HCT116 (cell line): ENCODE measurements at regions not wholly inside any gene's neighbourhood (a gene's known extent, or its start where the extent isn't known, plus 50 kb on each side); places are given as distances from the start of the nearest gene placed in this dataset.

Experiments
- ATAC-seq: fragments of 200-7000 bp; cut with Tn5 transposase; 2 replicates; pipeline ENCODE4 v1.9.1; 2020; ENCODE audit warnings: mild to moderate bottlenecking, moderate library complexity
- BruUV-seq: library from RNA; stranded (reverse); fragments of 400-500 nt; replicated peaks from 2 replicates; lab custom pipeline; 2021; lab: Mats Ljungman, UMichigan
- CTCF ChIA-PET: fragments of 300-600 bp; sonication (Branson Sonifier 250); formaldehyde crosslinking; loops from one replicate; lab custom pipeline; 2021; ENCODE audit warnings: antibody characterized with exemption; lab: Charles Lee
- POLR2A ChIA-PET: fragments of 300-600, 350-600 bp; sonication (Branson Sonifier 250); formaldehyde crosslinking; loops from one replicate; lab custom pipeline; 2021; ENCODE audit warnings: antibody characterized with exemption; lab: Charles Lee
- RAD21 ChIA-PET, 2 experiments: fragments of 300-600 bp; sonication (Branson Sonifier 250); formaldehyde crosslinking; loops; one replicate each; lab custom pipeline; 2023; ENCODE audit warnings: low total read pairs in 2 of 2; ENCODE audit not compliant: uncharacterized antibody in 2 of 2, unreplicated experiment in 2 of 2, low non-redundant PET in 1 of 2; lab: Charles Lee
- DNase-seq: peaks from one replicate; pipeline ENCODE4 v3.0.0-alpha.2; 2010; ENCODE audit warnings: low read depth, low spot score
- H2AFZ ChIP-seq: fragments of 200-600 bp; shearing (Covaris generic), sonication (generic); 2 replicates; pipeline ENCODE4 v1.6.1; 2017; ENCODE audit warnings: low read depth, mixed run types, mixed read lengths, antibody characterized with exemption, low read length; ENCODE audit not compliant: poor library complexity, severe bottlenecking
- H3K27ac ChIP-seq: 2 replicates; pipeline ENCODE4 v1.5.1; 2012; ENCODE audit warnings: low read depth, low read length
- H3K27me3 ChIP-seq: fragments of 200-600 bp; sonication (generic); 2 replicates; pipeline ENCODE4 v1.6.1; 2016; ENCODE audit warnings: mixed run types, low read length, mixed read lengths; ENCODE audit not compliant: insufficient read depth
- H3K36me3 ChIP-seq, 2 experiments: fragments of 200-500 bp in 1 of 2; fragments of 200-600 bp in 1 of 2; sonication (Bioruptor generic) in 1 of 2; sonication (generic) in 1 of 2; 2 replicates each; pipeline versions ENCODE4 v1.5.1 to v1.6.1; 2014 to 2016; ENCODE audit warnings: low read length in 2 of 2, inconsistent platforms in 1 of 2, mixed read lengths in 1 of 2, mixed run types in 1 of 2; ENCODE audit not compliant: insufficient read depth in 2 of 2, control insufficient read depth in 1 of 2
- H3K4me1 ChIP-seq, 2 experiments: fragments of 200-600 bp in 1 of 2; sonication (generic) in 1 of 2; 2 replicates each; pipeline versions ENCODE4 v1.5.1 to v1.6.1; 2012 to 2017; ENCODE audit warnings: low read length in 2 of 2, inconsistent platforms in 1 of 2, mild to moderate bottlenecking in 1 of 2, mixed read lengths in 1 of 2, mixed run types in 1 of 2, moderate library complexity in 1 of 2; ENCODE audit not compliant: insufficient read depth in 2 of 2, control insufficient read depth in 1 of 2
- H3K4me2 ChIP-seq: fragments of 200-600 bp; sonication (generic); 2 replicates; pipeline ENCODE4 v1.6.1; 2017; ENCODE audit warnings: mixed run types, low read length, mixed read lengths
- H3K4me3 ChIP-seq, 2 experiments: fragments of 200-600 bp in 1 of 2; sonication (generic) in 1 of 2; replicated peaks in 1 of 2; 2 replicates each; pipeline ENCODE4 v1.5.1; 2011 to 2016; ENCODE audit warnings: low read length in 2 of 2, control low read depth in 1 of 2, low read depth in 1 of 2, mild to moderate bottlenecking in 1 of 2, mixed read lengths in 1 of 2, mixed run types in 1 of 2
- H3K79me2 ChIP-seq: fragments of 200-600 bp; sonication (generic); 2 replicates; pipeline ENCODE4 v1.6.1; 2017; ENCODE audit warnings: mild to moderate bottlenecking, mixed run types, low read length, moderate library complexity, mixed read lengths; ENCODE audit not compliant: insufficient read depth
- H3K9ac ChIP-seq: fragments of 200-600 bp; sonication (generic); 2 replicates; pipeline ENCODE4 v1.6.1; 2016; ENCODE audit warnings: low read length, mixed read lengths
- H3K9me2 ChIP-seq: fragments of 200-600 bp; sonication (generic), shearing (Covaris generic); 2 replicates; pipeline ENCODE4 v1.6.1; 2017; ENCODE audit warnings: mixed run types, mild to moderate bottlenecking, moderate library complexity; ENCODE audit not compliant: insufficient read depth
- H3K9me3 ChIP-seq, 2 experiments: fragments of 200-500 bp in 1 of 2; fragments of 200-600 bp in 1 of 2; sonication (Bioruptor generic) in 1 of 2; sonication (generic) in 1 of 2; 2 replicates each; pipeline ENCODE4 v1.6.1; 2014 to 2017; ENCODE audit warnings: low read length in 2 of 2, mixed read lengths in 2 of 2, inconsistent platforms in 1 of 2, low read depth in 1 of 2, mild to moderate bottlenecking in 1 of 2, mixed run types in 1 of 2, moderate library complexity in 1 of 2; ENCODE audit not compliant: control insufficient read depth in 1 of 2, insufficient read depth in 1 of 2
- H4K20me1 ChIP-seq: fragments of 200-600 bp; sonication (generic), shearing (Covaris generic); 2 replicates; pipeline ENCODE4 v1.6.1; 2017; ENCODE audit warnings: mixed run types, mild to moderate bottlenecking, moderate library complexity; ENCODE audit not compliant: insufficient read depth
- CBX3 ChIP-seq: IDR thresholded peaks from 2 replicates; pipeline ENCODE4 v1.6.1; 2012; ENCODE audit warnings: low read depth
- CEBPB ChIP-seq: IDR thresholded peaks from 2 replicates; pipeline ENCODE4 v1.6.1; 2012; ENCODE audit warnings: low read depth
- EGR1 ChIP-seq: IDR thresholded peaks from 2 replicates; pipeline ENCODE4 v1.6.1; 2012; ENCODE audit warnings: low read depth
- ELF1 ChIP-seq: IDR thresholded peaks from 2 replicates; pipeline ENCODE4 v1.6.1; 2012; ENCODE audit warnings: low read depth, borderline replicate concordance
- EZH2 ChIP-seq: fragments of 200-600 bp; sonication (generic); IDR thresholded peaks from 2 replicates; pipeline ENCODE4 v1.6.1; 2017; ENCODE audit warnings: antibody characterized with exemption, mixed run types
- EZH2phosphoT487 ChIP-seq: fragments of 200-600 bp; IDR thresholded peaks from 2 replicates; pipeline ENCODE4 v1.6.1; 2018; ENCODE audit warnings: antibody characterized with exemption, borderline replicate concordance
- FOSL1 ChIP-seq: IDR thresholded peaks from 2 replicates; pipeline ENCODE4 v1.6.1; 2012; ENCODE audit warnings: low read depth
- JUND ChIP-seq: IDR thresholded peaks from 2 replicates; pipeline ENCODE4 v1.6.1; 2012
- POLR2A ChIP-seq: IDR thresholded peaks from 2 replicates; pipeline ENCODE4 v1.7.0; 2011; ENCODE audit warnings: borderline replicate concordance; ENCODE audit not compliant: insufficient read depth, insufficient read length; ENCODE audit errors: extremely low read depth
- RAD21 ChIP-seq: IDR thresholded peaks from 2 replicates; pipeline ENCODE4 v1.6.1; 2012; ENCODE audit warnings: low read depth, mild to moderate bottlenecking
- SIN3A ChIP-seq: IDR thresholded peaks from 2 replicates; pipeline ENCODE4 v1.6.1; 2012; ENCODE audit warnings: low read depth
- SP1 ChIP-seq: IDR thresholded peaks from 2 replicates; pipeline ENCODE4 v1.6.1; 2012; ENCODE audit warnings: low read depth
- SRF ChIP-seq: IDR thresholded peaks from 2 replicates; pipeline ENCODE4 v1.6.1; 2012; ENCODE audit warnings: low read depth
- YY1 ChIP-seq: IDR thresholded peaks from 2 replicates; pipeline ENCODE4 v1.6.1; 2011; ENCODE audit warnings: low read length, low read depth, moderate library complexity, mild to moderate bottlenecking; ENCODE audit not compliant: insufficient replicate concordance; ENCODE audit errors: extremely low read depth
- ZFX ChIP-seq: fragments of 450-650 bp; IDR thresholded peaks from 2 replicates; pipeline ENCODE4 v1.6.1; 2017
- ZNF274 ChIP-seq: fragments of 200-500 bp; sonication (Bioruptor generic); IDR thresholded peaks from 2 replicates; pipeline ENCODE4 v1.6.1; 2014; ENCODE audit warnings: mild to moderate bottlenecking, low read depth, low read length, inconsistent platforms
- intact Hi-C: fragments of 100-400 bp; cut with micrococcal nuclease; formaldehyde crosslinking; loops from 2 replicates; pipeline ENCODE4 v1.10.0; 2022
- TF ChIP-seq, protein P1 (sequence below): IDR thresholded peaks from 2 replicates; pipeline ENCODE4 v1.6.1; 2012; ENCODE audit warnings: low read depth
- TF ChIP-seq, protein P2 (sequence below), 3 experiments: fragments of 200-600 bp in 1 of 3; sonication (generic) in 1 of 3; IDR thresholded peaks in 2 of 3; conservative IDR thresholded peaks in 1 of 3; 2 replicates each; pipeline ENCODE4 v1.5.1; 2012 to 2017; ENCODE audit warnings: low read depth in 2 of 3, low read length in 2 of 3, antibody characterized with exemption in 1 of 3, borderline replicate concordance in 1 of 3, control low read depth in 1 of 3, mild to moderate bottlenecking in 1 of 3, mixed read lengths in 1 of 3, mixed run types in 1 of 3, moderate library complexity in 1 of 3; ENCODE audit not compliant: insufficient read depth in 1 of 3
- TF ChIP-seq, protein P3 (sequence below): IDR thresholded peaks from 2 replicates; pipeline ENCODE4 v1.6.1; 2011; ENCODE audit warnings: mild to moderate bottlenecking, low read length, moderate library complexity; ENCODE audit not compliant: insufficient replicate concordance; ENCODE audit errors: extremely low read depth
- TF ChIP-seq, protein P4 (sequence below): IDR thresholded peaks from 2 replicates; pipeline ENCODE4 v1.6.1; 2012

DNA sequence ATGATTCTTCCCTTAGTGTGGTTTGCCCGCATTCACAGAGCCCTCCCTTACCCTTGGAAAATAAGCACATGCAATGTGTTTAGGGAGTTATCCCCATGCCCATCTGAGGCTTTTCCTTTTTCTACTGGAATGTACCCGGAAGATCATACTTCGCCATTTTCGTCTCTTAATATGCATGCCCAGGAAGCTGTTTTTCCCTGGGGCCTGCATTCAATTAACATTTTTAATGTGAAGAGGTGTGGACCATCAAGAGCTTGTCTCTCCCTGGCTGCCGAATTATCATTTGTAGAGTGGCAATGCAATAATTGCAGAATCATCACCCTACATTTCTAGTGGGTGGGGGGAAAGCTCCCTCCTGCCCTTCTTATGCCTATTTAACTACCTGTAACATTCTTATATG, 976.3 kb downstream of the DIPK2A start:
- ATAC-seq (no peak), DNase-seq (no peak)
- Histone ChIP-seq H3K4me1 (no peaks in the 10 kb centered on the region), H3K36me3 (no peaks in the 10 kb centered on the region), H3K27ac (no peak overlapping the region), H3K79me2 (no peaks in the 10 kb centered on the region), H2AFZ (no peak overlapping the region), H3K9me3 (no peaks in the 10 kb centered on the region), H4K20me1 (no peaks in the 10 kb centered on the region), H3K4me2 (no peak overlapping the region), H3K9me2 (no peaks in the 10 kb centered on the region), H3K4me3 (no peak overlapping the region), H3K9ac (no peak overlapping the region), H3K27me3 (no peaks in the 10 kb centered on the region)
- POLR2A ChIA-PET, result no interaction called here
- TF ChIP-seq ZFX (no peak), YY1 (no peak), EGR1 (no peak), EZH2 (no peak), EZH2phosphoT487 (no peak), FOSL1 (no peak), POLR2A (no peak), CBX3 (no peak), SIN3A (no peak), ZNF274 (no peak), SRF (no peak), ELF1 (no peak), RAD21 (no peak), JUND (no peak), SP1 (no peak), CEBPB (no peak)
- TF ChIP-seq, protein P1, sequence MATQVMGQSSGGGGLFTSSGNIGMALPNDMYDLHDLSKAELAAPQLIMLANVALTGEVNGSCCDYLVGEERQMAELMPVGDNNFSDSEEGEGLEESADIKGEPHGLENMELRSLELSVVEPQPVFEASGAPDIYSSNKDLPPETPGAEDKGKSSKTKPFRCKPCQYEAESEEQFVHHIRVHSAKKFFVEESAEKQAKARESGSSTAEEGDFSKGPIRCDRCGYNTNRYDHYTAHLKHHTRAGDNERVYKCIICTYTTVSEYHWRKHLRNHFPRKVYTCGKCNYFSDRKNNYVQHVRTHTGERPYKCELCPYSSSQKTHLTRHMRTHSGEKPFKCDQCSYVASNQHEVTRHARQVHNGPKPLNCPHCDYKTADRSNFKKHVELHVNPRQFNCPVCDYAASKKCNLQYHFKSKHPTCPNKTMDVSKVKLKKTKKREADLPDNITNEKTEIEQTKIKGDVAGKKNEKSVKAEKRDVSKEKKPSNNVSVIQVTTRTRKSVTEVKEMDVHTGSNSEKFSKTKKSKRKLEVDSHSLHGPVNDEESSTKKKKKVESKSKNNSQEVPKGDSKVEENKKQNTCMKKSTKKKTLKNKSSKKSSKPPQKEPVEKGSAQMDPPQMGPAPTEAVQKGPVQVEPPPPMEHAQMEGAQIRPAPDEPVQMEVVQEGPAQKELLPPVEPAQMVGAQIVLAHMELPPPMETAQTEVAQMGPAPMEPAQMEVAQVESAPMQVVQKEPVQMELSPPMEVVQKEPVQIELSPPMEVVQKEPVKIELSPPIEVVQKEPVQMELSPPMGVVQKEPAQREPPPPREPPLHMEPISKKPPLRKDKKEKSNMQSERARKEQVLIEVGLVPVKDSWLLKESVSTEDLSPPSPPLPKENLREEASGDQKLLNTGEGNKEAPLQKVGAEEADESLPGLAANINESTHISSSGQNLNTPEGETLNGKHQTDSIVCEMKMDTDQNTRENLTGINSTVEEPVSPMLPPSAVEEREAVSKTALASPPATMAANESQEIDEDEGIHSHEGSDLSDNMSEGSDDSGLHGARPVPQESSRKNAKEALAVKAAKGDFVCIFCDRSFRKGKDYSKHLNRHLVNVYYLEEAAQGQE, result no peak
- TF ChIP-seq, protein P2, sequence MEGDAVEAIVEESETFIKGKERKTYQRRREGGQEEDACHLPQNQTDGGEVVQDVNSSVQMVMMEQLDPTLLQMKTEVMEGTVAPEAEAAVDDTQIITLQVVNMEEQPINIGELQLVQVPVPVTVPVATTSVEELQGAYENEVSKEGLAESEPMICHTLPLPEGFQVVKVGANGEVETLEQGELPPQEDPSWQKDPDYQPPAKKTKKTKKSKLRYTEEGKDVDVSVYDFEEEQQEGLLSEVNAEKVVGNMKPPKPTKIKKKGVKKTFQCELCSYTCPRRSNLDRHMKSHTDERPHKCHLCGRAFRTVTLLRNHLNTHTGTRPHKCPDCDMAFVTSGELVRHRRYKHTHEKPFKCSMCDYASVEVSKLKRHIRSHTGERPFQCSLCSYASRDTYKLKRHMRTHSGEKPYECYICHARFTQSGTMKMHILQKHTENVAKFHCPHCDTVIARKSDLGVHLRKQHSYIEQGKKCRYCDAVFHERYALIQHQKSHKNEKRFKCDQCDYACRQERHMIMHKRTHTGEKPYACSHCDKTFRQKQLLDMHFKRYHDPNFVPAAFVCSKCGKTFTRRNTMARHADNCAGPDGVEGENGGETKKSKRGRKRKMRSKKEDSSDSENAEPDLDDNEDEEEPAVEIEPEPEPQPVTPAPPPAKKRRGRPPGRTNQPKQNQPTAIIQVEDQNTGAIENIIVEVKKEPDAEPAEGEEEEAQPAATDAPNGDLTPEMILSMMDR (IDR thresholded peaks at IDR 0.05 in 2 of 3, conservative IDR thresholded peaks at IDR 0.05 in 1 of 3; ENCODE audit: borderline replicate concordance in 1 of 3, insufficient read depth in 1 of 3, low read depth in 2 of 3, low read length in 2 of 3), result no peak
- TF ChIP-seq, protein P3, sequence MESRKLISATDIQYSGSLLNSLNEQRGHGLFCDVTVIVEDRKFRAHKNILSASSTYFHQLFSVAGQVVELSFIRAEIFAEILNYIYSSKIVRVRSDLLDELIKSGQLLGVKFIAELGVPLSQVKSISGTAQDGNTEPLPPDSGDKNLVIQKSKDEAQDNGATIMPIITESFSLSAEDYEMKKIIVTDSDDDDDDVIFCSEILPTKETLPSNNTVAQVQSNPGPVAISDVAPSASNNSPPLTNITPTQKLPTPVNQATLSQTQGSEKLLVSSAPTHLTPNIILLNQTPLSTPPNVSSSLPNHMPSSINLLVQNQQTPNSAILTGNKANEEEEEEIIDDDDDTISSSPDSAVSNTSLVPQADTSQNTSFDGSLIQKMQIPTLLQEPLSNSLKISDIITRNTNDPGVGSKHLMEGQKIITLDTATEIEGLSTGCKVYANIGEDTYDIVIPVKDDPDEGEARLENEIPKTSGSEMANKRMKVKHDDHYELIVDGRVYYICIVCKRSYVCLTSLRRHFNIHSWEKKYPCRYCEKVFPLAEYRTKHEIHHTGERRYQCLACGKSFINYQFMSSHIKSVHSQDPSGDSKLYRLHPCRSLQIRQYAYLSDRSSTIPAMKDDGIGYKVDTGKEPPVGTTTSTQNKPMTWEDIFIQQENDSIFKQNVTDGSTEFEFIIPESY, result no peak
- TF ChIP-seq, protein P4, sequence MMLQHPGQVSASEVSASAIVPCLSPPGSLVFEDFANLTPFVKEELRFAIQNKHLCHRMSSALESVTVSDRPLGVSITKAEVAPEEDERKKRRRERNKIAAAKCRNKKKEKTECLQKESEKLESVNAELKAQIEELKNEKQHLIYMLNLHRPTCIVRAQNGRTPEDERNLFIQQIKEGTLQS, result no peak
- CTCF ChIA-PET, result no interaction called here
- intact Hi-C loops, result no loop called here
- RAD21 ChIA-PET, result no interaction called here
- BruUV-seq, result no TSS peak
